Superior temporal gyrus (tissue), 1 donor: ENCODE measurements at regions not wholly inside any gene's neighbourhood (a gene's known extent, or its start where the extent isn't known, plus 50 kb on each side); places are given as distances from the start of the nearest gene placed in this dataset.
"Not testable (repeated sequence)": the region's sequence is repeated elsewhere in the genome, so short reads cannot be mapped to it uniquely, and the experiment has no call there.

Experiments used
- DNase-seq: peaks from one replicate; pipeline ENCODE4 v3.0.0-alpha.2; 2016; ENCODE audit errors: extremely low spot score

DNA sequence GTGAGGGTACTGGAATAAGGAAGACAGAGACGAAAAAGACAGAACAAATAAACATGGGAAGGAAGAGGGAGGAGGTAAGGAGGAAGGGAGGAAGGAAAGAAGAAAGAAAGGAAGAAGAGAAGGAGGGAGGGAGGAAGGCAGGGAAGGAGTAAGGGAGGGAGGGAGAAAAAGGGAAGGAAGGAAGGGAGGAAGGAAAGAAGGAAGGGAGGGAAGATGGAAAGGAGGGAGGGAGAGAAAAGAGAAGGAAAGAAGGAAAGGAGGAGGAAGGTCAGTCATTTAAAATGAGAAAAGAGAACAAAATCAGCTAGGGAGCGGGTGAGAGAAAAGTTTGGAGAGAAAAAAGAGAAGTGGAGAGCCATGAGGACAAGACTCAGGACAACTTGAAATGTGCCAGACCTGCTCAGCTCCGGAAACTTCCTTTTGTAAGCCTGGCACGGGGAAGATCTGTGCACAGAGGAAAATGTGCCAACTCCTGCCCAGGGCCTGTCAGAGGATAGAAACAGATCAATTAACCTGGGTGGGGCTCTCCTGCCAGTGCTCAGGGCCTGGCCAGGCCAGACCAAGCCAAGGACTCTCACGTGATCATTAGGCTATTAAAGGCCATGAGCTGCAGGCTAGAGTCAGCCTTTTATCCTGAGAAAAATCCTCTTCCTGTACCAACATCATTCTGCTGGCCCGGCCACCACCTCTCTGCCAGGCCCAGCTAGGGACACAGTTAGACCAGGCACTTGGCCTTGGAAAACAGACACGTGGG, 50.1 kb upstream of the BCL6 start:
- DNase-seq: no peak

- DNase-seq: no peak
Observed at GRCh38 chr3:187798126-187798525, 52.9 kb upstream of the BCL6 start.

DNA sequence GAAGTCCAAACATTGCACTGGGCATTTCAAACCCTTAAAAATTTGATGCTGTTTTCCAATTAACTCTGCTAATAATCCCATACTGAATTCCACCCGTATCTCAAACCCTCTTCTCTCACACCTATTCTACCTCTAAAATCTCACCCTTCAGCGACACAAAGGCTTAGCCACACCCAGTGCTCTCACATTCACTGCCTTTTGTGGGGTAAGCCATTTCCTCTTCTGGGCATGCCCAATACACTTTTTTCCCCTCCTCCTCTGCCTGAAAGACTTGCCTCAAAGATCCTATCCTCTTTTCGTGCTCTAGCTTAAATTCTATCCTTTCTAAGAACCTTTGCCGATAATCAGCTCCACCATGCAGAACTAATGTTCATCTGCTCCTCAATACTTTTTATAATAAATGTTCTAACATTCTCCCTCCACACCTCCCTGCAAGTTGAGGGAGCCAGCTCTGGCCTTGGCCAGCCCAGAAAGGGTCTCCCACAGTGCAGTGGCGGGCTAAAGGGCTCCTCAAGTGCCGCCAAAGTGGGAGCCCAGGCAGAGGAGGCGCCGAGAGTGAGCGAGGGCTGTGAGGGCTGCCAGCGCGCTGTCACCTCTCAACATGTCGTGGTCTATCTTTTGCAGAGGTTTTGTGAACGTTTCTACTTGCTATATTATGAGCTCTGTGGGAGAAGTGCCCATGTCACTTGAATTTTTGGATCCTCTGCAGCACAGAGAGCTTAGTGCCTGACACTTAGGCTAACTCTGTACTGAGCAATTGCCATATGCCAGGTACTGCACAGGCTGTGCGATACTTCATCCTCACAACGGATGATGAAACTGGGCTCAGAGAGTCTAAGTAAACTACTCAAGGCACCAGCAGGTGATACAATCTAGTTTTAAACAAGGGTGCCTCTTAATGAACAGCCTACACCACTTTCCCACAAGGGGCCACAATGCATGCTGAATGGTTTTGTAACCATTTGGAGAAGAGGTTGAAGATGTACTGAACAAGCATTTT, 53.6 kb upstream of the BCL6 start:
- DNase-seq: no peak

DNA sequence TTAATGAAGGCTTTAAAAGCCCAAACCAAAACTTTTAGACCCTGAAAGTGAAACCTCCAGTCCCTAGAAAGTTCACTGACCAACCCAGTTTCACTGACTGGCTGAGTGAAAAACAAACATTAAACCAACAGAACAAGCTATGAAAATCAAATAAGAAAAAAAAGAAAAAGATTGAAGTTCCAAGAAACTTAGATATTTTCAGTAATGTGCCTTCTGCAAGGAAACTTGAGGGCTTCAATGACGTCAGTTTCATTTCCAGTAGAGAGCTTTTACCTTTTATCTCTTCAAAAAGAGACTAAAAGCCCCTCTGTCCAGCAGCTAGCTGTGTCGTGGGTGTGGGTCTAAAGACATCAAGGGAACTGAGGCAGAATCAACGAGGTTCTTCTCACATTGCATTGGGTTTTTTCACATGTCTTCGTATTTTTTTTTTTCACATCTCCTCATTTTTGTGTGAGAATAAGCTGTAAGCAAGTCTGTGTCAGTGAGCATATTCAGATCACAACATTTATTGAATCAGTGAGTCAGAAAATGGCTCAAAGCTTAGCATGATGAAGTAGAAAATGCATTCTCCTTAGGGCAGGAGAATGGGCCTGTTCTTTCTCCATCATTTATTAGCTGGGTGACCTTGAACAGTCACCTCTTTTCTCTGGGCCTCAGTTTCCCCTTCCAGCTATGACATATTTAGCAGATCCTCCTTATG, 54.8 kb upstream of the BCL6 start:
- DNase-seq: no peak

DNA sequence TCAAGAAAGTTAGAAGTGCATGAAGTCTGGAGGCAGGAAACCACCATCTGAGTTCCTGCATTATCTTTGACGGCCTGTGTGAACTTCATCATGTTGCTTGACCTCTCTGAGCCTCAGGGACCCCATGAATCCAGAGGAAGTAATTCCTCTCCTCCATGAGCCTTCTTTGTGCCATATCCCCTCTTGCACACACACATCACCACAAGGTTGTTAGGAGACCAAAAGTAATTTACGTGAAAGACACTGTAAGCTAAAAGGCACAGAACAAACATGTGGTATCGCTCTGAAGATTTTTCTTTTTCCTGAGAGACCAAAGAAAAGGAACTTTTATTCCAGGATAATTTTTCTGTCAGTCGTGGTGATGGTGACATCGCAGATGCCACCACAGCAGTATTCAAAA, 55.9 kb upstream of the BCL6 start:
- DNase-seq: no peak

DNA sequence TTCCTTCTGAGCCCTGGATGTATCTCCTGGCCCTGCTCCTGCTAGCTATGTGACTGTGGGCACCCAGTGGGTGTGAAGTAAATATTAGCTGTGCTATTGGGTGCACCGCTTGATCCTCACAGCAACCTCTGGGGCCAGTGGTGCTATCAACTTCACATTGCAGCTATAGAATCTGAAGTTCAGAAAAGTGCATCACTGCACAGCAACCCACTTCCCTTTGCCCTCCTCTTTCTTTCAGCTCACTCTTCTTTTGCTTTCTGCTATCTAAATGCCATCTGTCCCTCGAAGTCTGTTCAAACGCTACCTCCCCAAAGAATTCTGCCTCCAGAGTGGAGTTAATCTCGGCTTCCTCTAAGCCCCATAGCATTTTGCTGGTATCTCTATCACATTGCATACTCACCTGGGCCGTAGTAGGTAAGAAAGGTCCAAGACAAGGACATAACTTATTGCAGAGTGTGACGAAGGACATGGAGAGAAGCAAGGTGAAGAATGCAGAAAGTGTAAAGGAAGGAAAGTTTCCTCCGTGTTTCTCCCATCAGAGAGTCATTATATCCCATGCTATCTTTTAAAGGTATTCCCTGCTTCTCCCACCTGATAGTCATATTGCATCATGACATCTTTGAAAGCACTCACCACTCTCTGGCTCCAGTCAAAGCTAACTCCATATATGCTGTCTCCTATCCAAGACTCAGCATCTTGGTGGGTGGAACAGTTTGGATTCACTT, 57.1 kb upstream of the BCL6 start:
- DNase-seq: no peak

DNA sequence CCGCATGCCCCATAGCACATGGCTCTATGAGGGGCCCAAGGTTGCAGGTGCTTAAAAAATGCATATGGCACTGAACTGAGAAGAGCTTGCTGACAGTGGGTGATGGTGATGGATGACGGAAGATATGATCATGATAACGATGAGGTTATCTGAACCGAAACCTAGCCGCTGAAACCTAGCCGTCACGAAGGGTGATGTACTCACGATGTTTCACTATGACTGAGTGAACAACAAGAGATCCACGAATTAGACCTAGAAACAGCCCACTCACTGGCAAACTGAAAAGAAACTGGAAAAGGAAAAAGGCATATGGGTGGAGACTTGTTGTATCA, 57.6 kb upstream of the BCL6 start:
- DNase-seq: no peak

DNA sequence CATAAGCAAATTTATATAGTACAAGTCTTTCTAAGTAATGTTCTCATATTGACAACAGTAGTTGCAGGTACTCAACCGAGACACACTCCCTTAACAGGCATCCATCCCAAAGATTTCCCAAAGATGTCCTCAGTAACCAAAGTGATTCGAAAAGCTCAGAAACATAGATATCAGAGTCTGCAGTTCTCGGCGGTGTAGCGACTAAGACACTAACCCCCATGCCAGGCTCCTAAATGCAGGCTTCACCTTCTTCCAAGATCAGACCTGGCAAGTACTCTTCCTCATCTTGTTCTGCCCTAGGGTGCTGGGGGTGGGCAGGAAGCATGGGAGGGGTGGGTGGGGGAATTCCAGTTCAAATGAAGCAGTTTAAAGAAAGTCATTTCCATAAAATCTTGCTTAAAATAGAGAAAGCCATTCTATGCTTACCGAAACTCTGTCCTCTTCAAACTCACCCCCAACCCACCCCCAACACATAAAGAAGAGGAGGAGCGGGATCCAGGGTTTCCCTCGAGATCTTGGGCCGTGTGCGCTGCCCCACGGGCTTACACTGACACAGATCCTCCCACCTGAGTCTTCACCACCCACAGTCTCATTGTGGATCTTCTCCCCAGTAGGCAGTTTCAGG, 59.0 kb upstream of the BCL6 start:
- DNase-seq: no peak

DNA sequence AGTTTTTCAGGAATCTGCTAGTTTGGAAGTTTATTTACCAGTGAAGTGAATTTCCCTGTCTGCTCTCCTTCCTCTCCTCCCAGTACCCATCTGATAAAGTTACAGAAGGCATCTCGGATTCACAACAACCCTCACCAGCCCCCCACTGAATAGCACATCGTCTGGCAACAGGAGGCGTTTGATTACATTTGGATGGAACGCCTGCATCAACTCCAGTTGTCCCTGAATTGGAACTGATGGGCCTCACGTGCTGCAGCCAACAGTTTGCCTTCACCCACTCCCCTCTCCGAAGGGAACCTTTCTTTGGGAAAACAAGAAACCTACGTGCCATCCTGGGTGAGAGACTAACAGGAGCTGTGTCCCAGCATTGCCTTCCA, 59.5 kb upstream of the BCL6 start:
- DNase-seq: no peak

DNA sequence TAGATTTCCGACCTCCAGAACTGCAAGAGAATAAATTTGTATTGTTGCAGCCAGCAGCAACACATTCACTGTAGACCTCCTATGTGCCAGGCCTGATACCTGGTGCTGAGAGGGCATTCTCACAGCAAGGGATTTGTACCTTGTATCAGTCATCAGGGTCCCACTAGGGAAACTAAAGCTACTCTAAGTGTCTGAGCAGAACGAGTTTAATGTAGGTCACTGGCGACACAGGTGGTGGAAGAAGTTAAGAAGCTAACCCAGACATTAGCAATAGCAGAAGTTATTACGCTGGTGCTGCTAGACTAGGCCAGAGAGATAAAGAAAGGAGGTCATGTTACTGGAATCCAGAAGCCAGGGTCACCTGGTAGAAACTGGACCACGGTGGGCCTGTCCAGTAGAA, 60.5 kb upstream of the BCL6 start:
- no peak for DNase-seq

GRCh38 chr3:187807086-187807862, 62.0 kb upstream of the BCL6 start:
- no peak for DNase-seq

DNA sequence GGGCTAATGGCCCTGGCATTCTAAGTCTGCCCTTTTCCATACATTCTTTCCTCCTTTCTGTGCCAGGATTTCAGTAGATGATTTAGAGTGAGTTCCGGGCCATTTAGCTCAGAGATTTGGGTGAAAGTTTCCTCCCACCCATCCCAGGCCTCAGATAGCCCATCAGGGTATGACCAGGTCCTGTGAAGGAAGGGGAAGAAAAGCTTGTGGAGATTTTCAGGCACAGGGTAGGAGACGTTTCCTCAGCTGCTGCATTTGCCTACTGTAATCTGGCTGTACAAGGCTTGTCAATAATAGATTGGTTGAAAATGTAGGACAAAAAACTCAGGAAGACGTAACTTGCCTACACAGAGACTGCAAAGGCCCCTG, 63.2 kb upstream of the BCL6 start:
- DNase-seq: no peak

GRCh38 chr3:187809612-187809991, 64.3 kb upstream of the BCL6 start:
- DNase-seq: no peak

GRCh38 chr3:187810021-187810446, 64.8 kb upstream of the BCL6 start:
- no peak for DNase-seq

GRCh38 chr3:187811585-187812250, 66.5 kb upstream of the BCL6 start:
- DNase-seq: no peak

- no peak for DNase-seq
Observed at GRCh38 chr3:187812496-187812895, 67.2 kb upstream of the BCL6 start.

- no peak for DNase-seq
Observed at GRCh38 chr3:187813198-187813597, 67.9 kb upstream of the BCL6 start.

- DNase-seq: not testable (repeated sequence)
Observed at GRCh38 chr3:187817766-187818165, 72.5 kb upstream of the BCL6 start.

- no peak for DNase-seq
Observed at GRCh38 chr3:187821616-187822317, 76.5 kb upstream of the BCL6 start.
